ENCODE measurements at regions not wholly inside any gene's neighbourhood (a gene's known extent, or its start where the extent isn't known, plus 50 kb on each side); places are given as distances from the start of the nearest gene placed in this dataset.

DNA sequence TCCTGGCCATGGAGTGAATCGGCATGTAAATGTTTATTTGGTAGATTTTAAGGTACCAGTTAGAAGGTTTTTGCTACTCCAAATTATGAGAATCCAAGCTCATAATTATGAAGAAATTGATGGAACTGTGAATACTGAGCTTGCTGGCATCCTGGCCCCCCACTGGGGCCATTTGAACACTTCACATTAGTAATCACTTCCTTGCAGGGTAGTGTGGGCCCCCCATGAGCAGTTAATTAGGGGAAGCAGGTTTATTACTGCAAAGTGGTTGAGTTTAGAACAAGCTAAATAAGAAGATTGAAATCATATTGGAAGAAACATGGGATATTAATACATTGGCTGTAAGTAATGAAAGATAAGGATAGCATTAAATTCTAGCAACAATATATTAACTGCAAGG, 86.7 kb downstream of the S1PR1 start:
- no peak for DNase-seq

DNA sequence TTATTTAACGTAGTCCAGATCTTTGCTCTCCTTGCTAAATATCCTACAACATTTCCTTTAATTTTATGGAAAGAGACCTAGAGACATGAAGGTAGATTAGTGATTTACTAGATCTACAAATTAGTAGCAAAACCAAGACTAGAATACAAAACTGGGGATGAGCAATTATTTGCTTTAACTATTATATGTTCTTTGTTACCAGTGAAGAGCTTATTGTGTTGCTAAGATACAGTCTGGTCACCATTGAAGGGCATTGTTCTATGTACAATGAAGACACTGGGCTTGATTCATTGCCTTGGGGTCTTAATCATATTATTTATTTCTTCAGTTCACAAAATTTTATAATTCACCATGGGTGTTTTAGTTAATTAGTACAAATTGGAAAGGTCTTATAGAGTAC, 88.3 kb downstream of the S1PR1 start:
- no peak for DNase-seq

DNA sequence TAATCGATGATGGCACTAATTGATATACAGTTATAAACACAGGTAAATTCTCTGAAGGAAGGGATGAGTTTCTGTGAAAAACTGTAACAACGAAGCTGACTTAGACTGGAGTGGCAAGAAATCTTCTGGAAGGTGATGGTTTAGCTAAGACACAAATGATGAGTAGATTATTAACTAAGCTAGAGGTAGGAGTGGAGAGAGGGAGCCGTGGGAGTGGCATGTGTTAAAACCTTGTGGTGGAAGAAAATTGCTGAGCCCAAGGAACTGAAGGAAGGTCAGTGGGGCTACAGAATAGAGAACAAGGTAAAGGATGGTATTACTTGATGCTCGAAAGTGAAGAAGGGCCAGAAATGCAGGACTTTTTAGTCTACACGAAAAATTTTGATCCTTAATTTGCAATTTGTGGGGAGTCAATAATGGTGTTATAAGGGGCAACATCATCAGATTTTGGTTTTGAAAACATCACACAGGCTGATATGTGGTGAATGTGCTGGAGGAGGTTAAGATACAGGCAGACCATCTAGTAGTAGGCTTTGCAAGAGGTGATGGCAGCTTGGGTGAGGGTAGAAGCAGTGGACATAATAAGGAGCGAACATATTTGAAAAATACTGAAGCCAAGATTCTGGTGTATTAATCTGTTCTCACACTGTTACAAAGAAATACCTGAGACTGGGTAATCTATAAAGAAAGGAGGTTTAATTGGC, 93.8 kb downstream of the S1PR1 start:
- no peak for DNase-seq

DNA sequence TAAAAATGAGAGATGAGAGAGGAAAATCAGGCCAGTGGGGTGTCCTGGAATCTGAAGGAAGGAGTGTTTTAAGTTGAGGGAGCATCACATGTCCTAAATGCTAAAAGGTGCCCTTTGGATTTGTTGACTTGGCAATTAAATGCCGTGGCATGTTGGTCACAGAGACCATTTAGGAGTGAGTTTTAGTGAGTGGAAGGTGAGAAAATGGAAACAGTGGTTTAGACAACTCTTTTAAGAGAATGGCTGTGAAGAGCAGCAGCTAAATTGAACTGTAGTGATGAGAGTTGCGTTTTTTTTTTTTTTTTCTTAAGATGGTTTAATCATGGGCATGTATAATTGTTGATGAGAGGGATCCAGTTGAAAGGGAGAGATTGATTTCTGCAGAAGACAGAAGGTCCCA, 95.0 kb downstream of the S1PR1 start:
- DNase-seq = no peak

DNA sequence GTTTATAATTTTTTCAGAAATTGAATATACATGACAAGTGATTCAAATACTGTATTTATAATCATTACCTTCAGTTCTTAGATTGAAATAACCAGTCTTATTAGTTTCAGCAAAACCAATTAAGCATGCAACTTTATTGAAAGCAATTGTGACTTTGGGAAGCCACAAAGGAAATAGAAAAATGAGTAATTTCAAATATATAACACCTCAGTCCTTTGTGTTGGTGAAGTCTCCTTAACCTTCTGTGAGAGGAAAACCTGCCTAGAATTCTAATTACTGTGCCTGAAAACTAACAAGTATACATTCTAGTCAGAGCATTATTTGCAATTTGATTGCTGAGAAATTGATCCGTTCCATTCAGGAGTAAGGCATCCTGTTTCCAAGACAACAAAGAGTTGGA, 95.8 kb downstream of the S1PR1 start:
- no peak for DNase-seq

DNA sequence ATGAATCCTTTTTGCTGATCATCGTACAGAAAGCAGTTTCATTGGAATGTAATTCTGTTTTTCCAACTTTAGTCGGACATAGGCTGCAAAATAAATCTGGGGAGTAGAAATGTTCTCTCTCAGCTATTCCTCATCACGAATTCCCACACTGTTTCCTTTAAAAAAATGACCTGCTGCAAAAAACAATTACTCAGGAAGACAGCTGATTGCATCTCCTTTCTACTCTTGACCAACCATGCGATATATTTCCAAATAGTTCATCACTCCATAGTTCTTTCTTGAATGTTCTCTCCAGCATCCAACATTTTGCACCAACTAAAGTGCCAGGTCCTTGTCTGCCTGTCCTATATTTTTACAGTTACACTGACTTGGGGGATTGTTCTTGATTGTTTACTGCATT, 96.4 kb downstream of the S1PR1 start:
- no peak for DNase-seq

DNA sequence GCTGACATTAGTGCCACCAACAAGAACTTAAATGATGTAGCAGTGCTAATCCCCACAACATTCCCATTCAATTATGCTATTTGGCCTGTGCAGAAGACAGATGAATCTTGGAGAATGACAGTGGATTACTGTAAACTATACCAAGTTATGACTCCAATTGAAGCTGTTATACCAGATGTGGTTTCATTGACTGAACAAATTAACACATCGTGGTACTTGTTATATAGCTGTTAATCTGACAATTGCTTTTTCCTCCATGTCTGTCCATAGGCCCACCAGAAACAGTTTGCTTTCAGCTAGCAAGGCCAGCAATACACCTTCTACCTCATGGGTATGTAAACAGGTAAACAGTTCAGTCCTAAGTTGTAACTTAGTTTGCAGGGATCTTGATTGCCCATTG, 101.1 kb downstream of the S1PR1 start:
- DNase-seq = no peak

DNA sequence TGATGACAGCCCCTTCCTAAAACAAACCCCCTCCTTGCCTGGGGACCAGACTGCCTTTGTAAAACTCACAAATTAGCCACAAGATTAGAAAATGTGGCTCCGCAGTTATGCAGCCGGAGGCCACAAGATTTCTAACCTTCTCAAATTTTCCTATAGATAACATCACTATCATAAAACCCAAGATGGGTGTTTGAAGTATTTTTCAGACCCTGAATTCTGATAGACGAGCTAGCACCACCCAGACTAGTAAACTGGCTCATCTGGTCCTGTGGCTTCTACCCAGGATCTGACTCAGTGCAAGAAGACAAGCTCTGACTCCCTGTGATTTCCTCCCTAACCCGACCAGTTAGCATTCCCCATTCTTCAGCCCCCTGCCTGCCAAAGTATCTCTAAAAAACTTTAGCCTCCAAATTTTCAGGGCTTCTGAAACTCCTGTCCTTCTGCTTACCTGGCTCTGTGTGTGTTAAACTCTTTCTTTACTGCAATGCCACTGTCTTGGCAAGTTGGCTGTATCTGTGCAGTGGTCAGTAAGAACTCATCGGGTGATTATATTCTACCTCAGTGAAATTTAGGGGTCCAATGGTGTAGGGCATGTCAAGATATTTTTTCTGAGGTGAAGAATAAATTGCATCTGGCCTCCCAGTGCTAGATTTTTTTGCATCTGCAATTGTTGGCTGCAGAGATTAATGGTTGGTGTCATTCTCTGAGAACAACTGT, 102.1 kb downstream of the S1PR1 start:
- no peak for DNase-seq

DNA sequence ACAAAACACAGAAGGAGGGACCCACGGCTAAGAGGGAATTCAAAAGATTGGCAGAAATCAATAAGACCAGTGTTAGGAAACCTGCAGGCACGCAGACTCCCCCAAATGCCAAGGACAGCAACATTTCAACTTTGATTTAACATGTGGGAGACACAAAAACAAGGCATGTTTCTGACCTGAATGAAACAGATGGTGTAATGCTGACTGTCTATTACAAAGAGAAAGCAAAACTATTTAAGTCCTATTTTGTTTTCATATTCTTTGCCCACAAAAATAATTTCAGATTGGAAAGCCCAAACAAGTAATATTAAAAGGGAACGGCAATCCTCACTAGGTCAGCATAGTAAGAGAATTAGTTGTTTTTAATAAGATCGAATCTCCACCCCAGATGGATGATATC, 107.9 kb downstream of the S1PR1 start:
- no peak for DNase-seq

DNA sequence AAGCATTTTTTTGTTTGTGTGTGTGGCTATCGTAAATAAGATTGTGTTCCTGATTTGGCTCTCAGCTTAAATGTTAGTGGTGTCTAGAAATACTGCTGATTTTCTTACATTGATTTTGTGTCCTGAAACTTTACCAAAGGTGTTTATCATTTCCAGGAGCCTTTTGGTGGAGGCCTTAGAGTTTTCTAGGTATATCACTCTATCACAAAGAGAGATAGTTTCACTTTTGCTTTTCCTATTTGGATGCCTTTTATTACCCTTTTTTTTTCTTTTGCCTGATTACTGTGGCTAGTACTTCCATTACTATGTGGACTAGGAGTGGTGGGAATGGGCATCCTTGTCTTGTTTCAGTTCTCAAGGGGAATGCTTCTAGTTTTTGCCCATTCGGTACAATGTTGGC, 109.6 kb downstream of the S1PR1 start:
- no peak for DNase-seq

DNA sequence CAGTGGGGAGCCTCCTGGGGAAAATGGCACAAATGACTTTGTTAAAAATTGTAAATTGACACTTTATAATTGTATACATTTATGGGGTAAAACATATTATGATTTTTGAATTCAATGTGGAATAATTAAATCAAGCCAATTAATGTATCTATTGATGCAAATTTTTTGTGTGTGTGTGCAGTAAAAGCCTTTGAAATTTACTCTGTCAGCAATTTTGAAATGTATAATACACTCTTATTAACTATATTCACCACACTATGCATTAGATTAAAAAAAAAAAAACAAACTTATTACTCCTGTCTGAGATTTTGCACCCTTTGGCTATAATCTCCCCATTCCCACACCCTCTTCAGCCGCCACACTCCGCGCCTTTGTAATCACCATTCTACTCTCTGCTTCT, 119.2 kb downstream of the S1PR1 start:
- no peak for DNase-seq

DNA sequence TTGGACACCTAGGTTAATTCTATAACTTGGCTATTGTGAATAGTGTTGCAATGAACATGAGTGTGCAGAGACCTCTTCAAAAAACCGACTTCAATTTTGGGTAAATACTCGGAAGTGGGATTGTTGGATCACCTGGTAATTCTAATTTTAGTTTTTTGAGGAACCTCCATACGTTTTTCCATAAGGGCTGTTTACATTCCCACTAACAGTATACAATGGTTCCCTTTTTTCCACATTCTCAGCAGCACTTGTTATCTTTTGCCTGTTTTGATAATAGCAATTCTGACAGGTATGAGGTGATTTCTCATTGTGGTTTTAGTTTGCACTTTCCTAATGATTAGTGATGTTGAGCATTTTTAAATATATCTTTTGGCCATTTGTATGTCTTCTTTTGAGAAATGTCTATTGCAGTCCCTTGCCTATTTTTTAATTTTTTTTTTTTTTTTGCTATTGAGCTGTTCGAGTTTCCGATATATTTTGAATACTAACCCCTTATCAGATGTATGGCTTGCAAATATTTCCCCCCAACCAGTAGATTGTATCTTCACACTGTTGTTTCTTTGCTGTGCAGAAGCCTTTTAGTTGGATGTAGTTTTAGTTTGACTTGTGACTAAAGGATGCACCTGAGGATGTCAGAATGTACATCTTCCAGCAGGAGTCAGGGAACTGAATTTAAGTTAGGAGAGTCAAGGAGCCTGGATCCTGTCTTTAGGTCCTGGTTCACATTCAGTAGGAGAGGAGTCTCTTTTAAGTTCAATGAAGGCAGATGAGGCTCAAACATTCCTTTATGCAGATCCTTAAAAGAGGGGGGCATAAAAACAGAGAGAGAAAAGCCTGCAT, 120.0 kb downstream of the S1PR1 start:
- DNase-seq = no peak

DNA sequence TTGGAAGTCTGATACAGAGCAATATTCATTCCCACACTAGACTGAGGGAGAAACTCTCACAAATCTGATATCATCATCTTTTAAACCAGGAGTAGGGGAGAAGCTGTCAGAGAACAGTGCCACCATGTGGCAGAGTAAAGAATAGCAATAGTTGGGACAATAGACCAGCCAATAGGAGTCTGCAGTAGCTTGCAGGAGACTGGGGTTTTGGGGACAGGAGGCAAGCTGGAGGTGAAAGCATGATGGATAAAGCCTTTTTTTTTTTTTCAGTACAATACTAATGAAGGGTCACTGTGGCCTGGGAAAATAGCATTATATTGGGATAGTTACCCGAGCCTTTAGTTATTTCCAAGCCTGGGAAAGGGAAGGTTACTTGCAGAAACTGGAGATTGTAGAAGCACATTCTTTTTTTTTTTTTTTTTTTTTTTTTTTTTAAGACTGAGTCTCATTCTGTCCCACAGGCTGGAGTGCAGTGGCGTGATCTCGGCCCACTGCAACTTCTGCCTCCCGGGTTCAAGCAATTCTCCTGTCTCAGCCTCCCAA, 120.7 kb downstream of the S1PR1 start:
- DNase-seq = peak; percentile 31 to 71

DNA sequence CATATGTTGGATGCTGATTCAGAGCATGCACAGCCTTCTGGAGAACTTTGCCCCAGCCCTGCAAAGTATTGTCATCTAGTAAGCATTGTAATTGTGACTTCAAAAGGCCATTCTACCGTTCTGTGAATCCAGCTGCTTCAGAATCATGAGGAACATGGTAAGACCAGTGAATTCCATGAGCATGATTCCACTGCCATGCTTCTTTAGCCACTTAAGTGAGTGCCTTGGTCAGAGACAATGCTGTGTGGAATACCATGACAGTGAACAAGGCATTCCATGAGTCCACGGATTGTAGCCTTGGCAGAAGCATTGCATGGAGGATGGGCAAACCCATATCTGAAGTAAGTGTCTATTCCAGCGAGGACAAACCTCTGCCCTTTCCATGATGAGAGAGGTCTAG, 123.7 kb downstream of the S1PR1 start:
- DNase-seq = no peak

DNA sequence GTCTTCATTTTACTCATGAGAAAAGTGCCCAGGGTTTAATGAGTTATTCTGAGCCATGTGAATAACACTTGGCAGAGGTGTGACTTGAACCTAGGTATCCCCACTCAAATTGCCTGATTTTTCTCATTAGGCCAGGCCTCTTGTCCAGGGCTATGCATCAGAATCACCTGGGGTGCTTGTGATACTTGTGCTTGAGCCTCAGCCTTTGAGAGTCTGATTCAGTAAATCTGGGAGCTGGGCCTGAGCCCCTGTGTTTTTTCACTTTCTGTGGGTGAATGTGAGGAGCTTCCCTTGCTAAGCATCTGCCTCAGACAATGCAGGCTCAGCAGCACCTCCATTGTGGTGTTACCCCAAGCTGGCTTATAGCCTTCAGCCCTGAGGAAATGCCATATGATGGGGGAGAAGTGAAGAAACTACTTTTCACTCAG, 127.1 kb downstream of the S1PR1 start:
- no peak for DNase-seq

DNA sequence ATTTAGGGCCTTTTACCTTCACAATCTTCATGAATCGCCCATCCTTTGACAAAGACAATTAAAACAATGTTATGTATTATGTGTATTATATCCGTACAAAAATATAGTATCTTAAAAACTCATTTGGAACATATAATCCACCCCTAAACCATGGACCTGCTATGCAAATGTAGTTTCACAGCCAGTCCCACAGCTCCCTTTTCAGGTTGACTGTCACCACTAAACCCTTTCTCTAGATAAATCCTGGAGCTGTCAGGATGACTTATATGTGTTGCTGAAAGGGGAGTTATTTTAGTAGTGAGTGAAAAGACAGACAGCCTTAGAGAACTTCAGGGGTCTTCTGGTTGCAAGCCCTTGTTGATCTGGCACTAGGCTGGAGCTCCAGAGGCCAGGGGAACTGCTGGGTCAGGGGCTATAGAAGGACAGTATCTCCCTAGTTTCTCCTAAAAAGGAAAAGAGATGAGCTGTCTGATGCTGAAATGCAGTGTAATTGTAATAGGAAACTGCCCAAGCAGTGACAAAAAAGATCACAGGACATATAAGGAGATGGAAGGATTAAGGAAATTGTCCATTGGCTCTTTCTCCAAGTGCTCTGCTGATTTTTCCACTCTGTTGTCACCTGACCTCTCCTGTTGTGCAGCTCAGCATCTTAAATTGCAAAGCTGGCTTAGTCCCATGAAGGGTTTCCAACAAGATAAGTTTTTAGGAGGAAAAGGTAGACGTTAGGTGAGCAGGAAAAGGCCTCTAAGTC, 127.7 kb downstream of the S1PR1 start:
- DNase-seq = no peak

DNA sequence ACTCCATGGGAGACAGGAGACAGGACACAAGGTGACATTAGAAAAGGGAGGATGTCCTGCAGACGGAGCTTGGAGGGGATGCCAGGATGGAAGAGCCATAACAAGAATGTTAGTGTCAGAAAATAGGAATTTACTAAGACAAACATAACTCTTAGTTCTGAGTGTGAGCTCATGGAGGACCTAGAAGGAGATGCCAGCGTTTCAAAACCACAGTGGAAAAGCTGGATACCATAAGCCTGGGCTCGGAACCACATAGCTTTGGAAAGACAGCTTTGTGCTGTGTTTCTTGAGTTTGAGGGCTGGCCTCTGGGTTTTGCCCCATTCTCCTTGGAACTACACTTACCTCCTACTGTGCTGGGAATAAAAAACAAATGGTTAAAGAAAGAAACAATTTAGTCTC, 128.4 kb downstream of the S1PR1 start:
- no peak for DNase-seq

DNA sequence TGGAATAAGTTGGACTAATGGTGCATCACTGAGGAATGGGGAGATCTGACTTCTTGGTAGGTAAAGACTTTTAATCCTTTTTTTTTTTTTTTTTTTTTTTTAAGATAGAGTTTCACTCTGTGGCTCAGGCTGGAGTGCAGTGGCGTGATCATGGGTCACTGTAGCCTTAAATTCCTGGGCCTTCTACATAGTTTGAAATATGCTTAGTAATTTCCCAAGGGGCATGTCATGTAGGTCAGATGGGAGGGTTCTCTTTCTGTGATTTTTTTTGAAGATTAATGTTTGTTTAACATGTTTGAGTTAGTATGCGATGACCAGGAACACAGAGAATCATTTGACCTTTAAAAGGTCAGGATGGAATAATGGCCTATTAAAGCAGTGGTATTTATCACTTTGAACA, 129.1 kb downstream of the S1PR1 start:
- no peak for DNase-seq

DNA sequence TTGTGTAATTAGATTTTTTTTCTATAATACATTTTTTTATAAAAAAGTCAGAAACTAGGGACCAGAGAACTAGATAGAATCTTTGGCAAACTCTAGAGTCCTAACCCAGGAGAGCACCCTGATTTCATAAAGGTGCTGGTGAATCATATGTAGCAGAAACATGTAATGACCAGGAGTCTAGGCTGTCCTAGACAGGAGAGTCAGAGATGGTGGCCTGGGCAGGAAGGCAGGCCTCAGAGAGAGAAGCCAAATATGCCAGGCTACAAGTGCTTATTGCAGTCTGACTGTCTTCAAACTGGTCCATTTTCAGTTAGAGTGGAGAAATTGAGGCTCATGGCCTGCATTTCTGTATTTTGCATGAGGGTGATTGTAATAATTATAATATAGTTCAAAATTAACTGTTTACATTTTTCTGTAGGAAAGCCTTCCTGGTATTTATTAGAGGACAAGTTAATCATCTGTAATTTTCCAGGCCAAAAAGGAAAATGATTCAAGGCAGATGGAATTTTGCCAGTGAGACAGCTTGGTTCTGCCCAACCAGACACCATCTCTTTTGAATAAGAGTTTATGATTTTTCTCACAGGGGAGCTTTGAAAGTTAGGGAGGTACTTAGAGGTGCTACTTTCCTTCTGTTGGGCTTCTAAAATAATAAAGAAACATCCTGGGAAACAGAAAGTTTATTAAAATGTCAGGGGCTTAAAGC, 129.8 kb downstream of the S1PR1 start:
- no peak for DNase-seq

DNA sequence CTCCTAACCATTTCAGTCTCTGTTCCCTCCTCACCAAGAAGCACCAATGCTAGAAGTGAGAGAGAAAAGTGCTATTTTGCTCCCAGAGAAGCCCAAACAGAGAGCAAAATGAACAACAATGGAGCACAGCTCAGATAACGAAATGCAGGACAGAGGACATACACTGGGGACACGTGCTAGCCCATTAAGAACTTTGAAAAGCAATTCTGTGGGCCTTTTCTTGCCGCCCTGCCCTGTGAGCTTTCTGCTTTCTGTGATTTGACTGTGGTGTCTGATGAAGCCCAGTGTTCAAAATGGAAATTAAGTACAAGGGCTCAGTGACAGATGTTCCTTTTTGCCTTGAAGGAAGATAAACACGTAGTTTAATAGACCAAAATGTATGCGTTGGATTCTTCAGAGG, 130.8 kb downstream of the S1PR1 start:
- DNase-seq = no peak

DNA sequence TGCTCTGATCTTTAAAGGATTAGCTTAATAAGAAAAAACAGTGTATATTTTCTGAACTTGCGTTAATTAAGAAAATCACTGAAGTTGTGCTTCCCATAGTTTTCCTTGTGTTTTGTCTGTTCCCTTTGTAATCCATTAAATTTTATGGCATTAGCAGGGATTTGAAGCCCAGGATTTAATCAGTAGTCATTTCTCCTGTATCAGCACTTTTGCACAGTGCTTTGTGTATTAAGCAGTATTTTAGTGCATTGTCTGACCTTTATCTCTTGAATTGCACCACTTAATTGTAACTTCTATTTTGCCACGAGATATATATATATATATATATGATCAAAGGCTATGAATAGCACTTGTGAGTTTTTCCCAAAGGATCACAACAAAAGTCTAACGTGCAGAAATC, 133.7 kb downstream of the S1PR1 start:
- DNase-seq = no peak

DNA sequence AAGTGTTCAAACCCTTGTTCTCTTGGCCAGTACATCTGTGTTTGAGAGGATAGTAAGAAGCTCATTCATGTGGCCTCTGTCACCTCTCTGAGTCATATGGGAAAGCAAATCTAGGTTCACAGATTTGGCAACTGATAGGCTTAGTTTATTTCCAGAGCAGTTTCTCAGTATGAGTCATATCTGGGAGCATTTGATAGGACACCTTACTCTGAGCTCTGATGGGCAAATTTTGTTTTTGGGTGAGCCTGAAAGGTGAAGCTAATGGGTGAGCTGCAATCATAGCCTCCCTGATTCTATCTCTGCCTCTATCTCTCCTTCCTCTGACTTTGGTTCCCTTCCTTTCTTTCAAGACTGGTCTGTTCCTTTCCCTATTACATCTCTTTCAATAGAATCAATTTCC, 134.4 kb downstream of the S1PR1 start:
- no peak for DNase-seq
